ENCODE measurements at regions not wholly inside any gene's neighbourhood (a gene's known extent, or its start where the extent isn't known, plus 50 kb on each side); places are given as distances from the start of the nearest gene placed in this dataset.

- Histone ChIP-seq H2AFZ (ENCODE audit: low read length) (peak overlapping the region; percentile 13), H3K27ac (ENCODE audit: extremely low read length, insufficient read depth, low read length) (no peak overlapping the region), H3K9me3 (ENCODE audit: low read length) (no peaks in the 10 kb centered on the region), H3K27me3 (ENCODE audit: control insufficient read depth in 1 of 2, insufficient read depth in 2 of 2, low read length in 2 of 2) (no peaks in the 10 kb centered on the region; a peak in 1 of 5 replicates), H3K79me2 (ENCODE audit: insufficient read depth, low read length) (no peaks in the 10 kb centered on the region), H3K4me1 (ENCODE audit: insufficient read depth, low read length) (peaks cover 15% of the 10 kb centered on the region), H3K4me3 (replicated peaks in 1 of 3; ENCODE audit: insufficient read depth in 1 of 3, low read depth in 2 of 3, low read length in 3 of 3) (no peak overlapping the region), H3K4me2 (ENCODE audit: low read depth, low read length) (peak overlapping the region; percentile 27), H4K20me1 (ENCODE audit: insufficient read depth, low read length) (no peaks in the 10 kb centered on the region), H3K36me3 (replicated peaks in 1 of 2; ENCODE audit: control insufficient read depth in 1 of 2, insufficient read depth in 2 of 2, low read length in 2 of 2) (no peaks in the 10 kb centered on the region), H3K9ac (ENCODE audit: insufficient read depth, low read depth, low read length) (no peak overlapping the region)
- WGBS (ENCODE audit: low lambda C conversion rate) = 0% methylated on average over 4 of the region's 4 CpGs
- no TSS peak for BruUV-seq (replicated peaks)
- ChIA-PET CTCF (ENCODE audit: low intra/inter-chr PET ratio, low total read pairs) (no interaction called here), POLR2A (no interaction called here)
- DNase-seq (ENCODE audit: low spot score) (peak; percentile 38), ATAC-seq (peak; percentile 59), FAIRE-seq (no peak)
- in situ Hi-C loops (cut with HindIII; ENCODE audit: extremely low pct_ligation_motif_present, low pct_unique_long_range_greater_than_20kb) = no loop called here
- intact Hi-C loops (cut with micrococcal nuclease; ENCODE audit: unreplicated experiment) = no loop called here
- TF ChIP-seq SOX13 (IDR thresholded peaks at IDR 0.05) (no peak), SOX13 (CRISPR knock-in tag; conservative IDR thresholded peaks at IDR 0.05 in 1 of 2, IDR thresholded peaks at IDR 0.05 in 1 of 2) (peak in 1 of 2 experiments; percentile 22; a peak in 1 of 4 replicates), NR2F6 (IDR thresholded peaks at IDR 0.05) (peak; percentile 42; the same call in 1 of the 2 replicates), NR2F6 (CRISPR knock-in tag; IDR thresholded peaks at IDR 0.05) (no peak), ARNTL (CRISPR knock-in tag; IDR thresholded peaks at IDR 0.05) (0 out of 2 replicates have a peak, but pooled peaks have one; percentile 39), SRSF1 (optimal IDR thresholded peaks at IDR 0.05; ENCODE audit: low read depth, low read length) (no peak), REXO4 (CRISPR knock-in tag; IDR thresholded peaks at IDR 0.05; ENCODE audit: borderline replicate concordance) (no peak), SOX5 (CRISPR knock-in tag; IDR thresholded peaks at IDR 0.05; ENCODE audit: borderline replicate concordance) (peak; percentile 57; the same call in 1 of the 2 replicates), HNRNPLL (IDR thresholded peaks at IDR 0.05; ENCODE audit: low read depth, low read length, poor library complexity, severe bottlenecking) (no peak), ASH2L (IDR thresholded peaks at IDR 0.05; ENCODE audit: insufficient read length, low read depth, low read length) (no peak), NAIF1 (CRISPR knock-in tag; IDR thresholded peaks at IDR 0.05; ENCODE audit: borderline replicate concordance) (no peak), FOXA3 (CRISPR knock-in tag; IDR thresholded peaks at IDR 0.05) (0 out of 2 replicates have a peak, but pooled peaks have one; percentile 5), SALL1 (CRISPR knock-in tag; IDR thresholded peaks at IDR 0.05) (peak; percentile 16; the same call in 1 of the 2 replicates), PAXIP1 (CRISPR knock-in tag; conservative IDR thresholded peaks at IDR 0.05) (0 out of 2 replicates have a peak, but pooled peaks have one; percentile 23), PBX2 (CRISPR knock-in tag; IDR thresholded peaks at IDR 0.05) (no peak), ZNF160 (CRISPR knock-in tag; IDR thresholded peaks at IDR 0.05) (no peak), TBX2 (CRISPR knock-in tag; IDR thresholded peaks at IDR 0.05; ENCODE audit: borderline replicate concordance) (0 out of 2 replicates have a peak, but pooled peaks have one; percentile 29), GATAD2A (CRISPR knock-in tag; IDR thresholded peaks at IDR 0.05) (peak; percentile 28; the same call in 1 of the 2 replicates), MYPOP (CRISPR knock-in tag; IDR thresholded peaks at IDR 0.05) (no peak), SKI (IDR thresholded peaks at IDR 0.05; ENCODE audit: partially characterized antibody) (no peak), FOSL2 (CRISPR knock-in tag; IDR thresholded peaks at IDR 0.05) (0 out of 2 replicates have a peak, but pooled peaks have one; percentile 26), KAT8 (CRISPR knock-in tag; IDR thresholded peaks at IDR 0.05) (no peak)
Measured at GRCh38 chr6:132122871-132123270, 171.7 kb upstream of the CCN2 start.

Data from HepG2 (cell line).